Hepatocyte (in vitro differentiated cells): ENCODE measurements at regions not wholly inside any gene's neighbourhood (a gene's known extent, or its start where the extent isn't known, plus 50 kb on each side); places are given as distances from the start of the nearest gene placed in this dataset.

Experiments used
- DNase-seq: peaks from one replicate; pipeline ENCODE4 v3.0.0-alpha.2; 2016; ENCODE audit warnings: low spot score
- H2AFZ ChIP-seq: fragments of 200-600 bp; sonication (generic); 2 replicates; pipeline ENCODE4 v1.6.0; 2016; ENCODE audit warnings: antibody characterized with exemption, mild to moderate bottlenecking
- H3K27ac ChIP-seq: fragments of 200-600 bp; sonication (generic); 2 replicates; pipeline ENCODE4 v1.5.1; 2016; ENCODE audit warnings: mild to moderate bottlenecking
- H3K27me3 ChIP-seq: fragments of 200-600 bp; sonication (generic); 2 replicates; pipeline ENCODE4 v1.6.1; 2016
- H3K36me3 ChIP-seq: fragments of 200-600 bp; sonication (generic); replicated peaks from 2 replicates; pipeline ENCODE4 v1.5.1; 2016; ENCODE audit warnings: low read depth; ENCODE audit not compliant: insufficient read depth
- H3K4me1 ChIP-seq: fragments of 200-600 bp; sonication (generic); 2 replicates; pipeline ENCODE4 v1.5.1; 2016; ENCODE audit warnings: mild to moderate bottlenecking, moderate library complexity; ENCODE audit not compliant: insufficient read depth
- H3K4me2 ChIP-seq: fragments of 200-600 bp; sonication (generic); 2 replicates; pipeline ENCODE4 v1.6.0; 2016
- H3K4me3 ChIP-seq: fragments of 200-600 bp; sonication (generic); 2 replicates; pipeline ENCODE4 v1.5.1; 2016; ENCODE audit warnings: mild to moderate bottlenecking
- H3K79me2 ChIP-seq: fragments of 200-600 bp; sonication (generic); 2 replicates; pipeline ENCODE4 v1.6.0; 2017; ENCODE audit warnings: mild to moderate bottlenecking
- H3K9me2 ChIP-seq: fragments of 200-600 bp; sonication (generic); replicated peaks from 2 replicates; pipeline ENCODE4 v1.6.0; 2017; ENCODE audit warnings: mild to moderate bottlenecking; ENCODE audit not compliant: insufficient read depth
- H3K9me3 ChIP-seq: fragments of 200-600 bp; sonication (generic); 2 replicates; pipeline ENCODE4 v1.5.1; 2016; ENCODE audit warnings: low read depth, mild to moderate bottlenecking
- H4K20me1 ChIP-seq: fragments of 200-600 bp; sonication (generic); 2 replicates; pipeline ENCODE4 v1.6.0; 2016; ENCODE audit warnings: mild to moderate bottlenecking; ENCODE audit not compliant: insufficient read depth, poor library complexity, severe bottlenecking
- EZH2 ChIP-seq: fragments of 200-600 bp; sonication (generic); IDR thresholded peaks from 2 replicates; pipeline ENCODE4 v1.6.1; 2016; ENCODE audit warnings: antibody characterized with exemption, mild to moderate bottlenecking, borderline replicate concordance
- EZH2phosphoT487 ChIP-seq: fragments of 200-600 bp; sonication (generic); IDR thresholded peaks from one replicate; pipeline ENCODE4 v1.6.1; 2018; ENCODE audit warnings: antibody characterized with exemption, mild to moderate bottlenecking, low read depth, moderate library complexity; ENCODE audit not compliant: unreplicated experiment, severe bottlenecking
- WGBS: methylation state at CpG from one replicate; pipeline ENCODE4 v1.1.6; 2016; ENCODE audit warnings: low lambda C conversion rate; ENCODE audit errors: missing lambda C conversion rate; 5-methylcytosine and 5-hydroxymethylcytosine counted together
- TF ChIP-seq, protein P1 (sequence below): fragments of 200-600 bp; sonication (generic); IDR thresholded peaks from 2 replicates; pipeline ENCODE4 v1.5.1; 2016; ENCODE audit warnings: antibody characterized with exemption, mild to moderate bottlenecking; ENCODE audit not compliant: poor library complexity

DNA sequence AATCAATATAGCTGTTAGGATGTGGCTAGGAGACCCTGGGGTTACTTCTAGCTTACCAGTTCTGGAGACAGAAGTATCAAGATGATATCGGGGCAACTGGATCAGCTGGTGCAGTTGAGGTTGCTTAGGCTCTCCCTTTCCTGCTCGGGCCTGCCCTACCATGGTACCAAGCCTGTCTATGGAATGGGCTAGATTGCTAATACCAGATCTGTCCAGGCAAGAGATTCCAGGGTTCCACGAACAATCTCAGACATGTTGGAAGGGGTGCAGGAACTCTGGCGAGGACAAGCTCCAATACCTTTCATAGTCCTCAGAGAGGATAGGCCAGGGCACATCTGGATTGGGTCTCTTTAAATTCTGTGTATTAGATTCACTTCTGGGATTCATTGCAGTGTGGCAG, 53.8 kb downstream of the ADM start:
- WGBS: 87% methylated on average over 4 of the region's 4 CpGs
- Histone ChIP-seq H3K27me3 (no peaks in the 10 kb centered on the region), H3K79me2 (no peaks in the 10 kb centered on the region), H4K20me1 (no peaks in the 10 kb centered on the region), H3K4me2 (no peak overlapping the region), H2AFZ (no peak overlapping the region), H3K9me3 (no peaks in the 10 kb centered on the region), H3K36me3 (no peaks in the 10 kb centered on the region), H3K9me2 (no peaks in the 10 kb centered on the region), H3K4me3 (no peak overlapping the region), H3K27ac (no peak overlapping the region), H3K4me1 (no peaks in the 10 kb centered on the region)
- no peak for DNase-seq
- TF ChIP-seq EZH2: no peak
- TF ChIP-seq, protein P1, sequence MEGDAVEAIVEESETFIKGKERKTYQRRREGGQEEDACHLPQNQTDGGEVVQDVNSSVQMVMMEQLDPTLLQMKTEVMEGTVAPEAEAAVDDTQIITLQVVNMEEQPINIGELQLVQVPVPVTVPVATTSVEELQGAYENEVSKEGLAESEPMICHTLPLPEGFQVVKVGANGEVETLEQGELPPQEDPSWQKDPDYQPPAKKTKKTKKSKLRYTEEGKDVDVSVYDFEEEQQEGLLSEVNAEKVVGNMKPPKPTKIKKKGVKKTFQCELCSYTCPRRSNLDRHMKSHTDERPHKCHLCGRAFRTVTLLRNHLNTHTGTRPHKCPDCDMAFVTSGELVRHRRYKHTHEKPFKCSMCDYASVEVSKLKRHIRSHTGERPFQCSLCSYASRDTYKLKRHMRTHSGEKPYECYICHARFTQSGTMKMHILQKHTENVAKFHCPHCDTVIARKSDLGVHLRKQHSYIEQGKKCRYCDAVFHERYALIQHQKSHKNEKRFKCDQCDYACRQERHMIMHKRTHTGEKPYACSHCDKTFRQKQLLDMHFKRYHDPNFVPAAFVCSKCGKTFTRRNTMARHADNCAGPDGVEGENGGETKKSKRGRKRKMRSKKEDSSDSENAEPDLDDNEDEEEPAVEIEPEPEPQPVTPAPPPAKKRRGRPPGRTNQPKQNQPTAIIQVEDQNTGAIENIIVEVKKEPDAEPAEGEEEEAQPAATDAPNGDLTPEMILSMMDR: no peak
- no peak for TF ChIP-seq EZH2phosphoT487

DNA sequence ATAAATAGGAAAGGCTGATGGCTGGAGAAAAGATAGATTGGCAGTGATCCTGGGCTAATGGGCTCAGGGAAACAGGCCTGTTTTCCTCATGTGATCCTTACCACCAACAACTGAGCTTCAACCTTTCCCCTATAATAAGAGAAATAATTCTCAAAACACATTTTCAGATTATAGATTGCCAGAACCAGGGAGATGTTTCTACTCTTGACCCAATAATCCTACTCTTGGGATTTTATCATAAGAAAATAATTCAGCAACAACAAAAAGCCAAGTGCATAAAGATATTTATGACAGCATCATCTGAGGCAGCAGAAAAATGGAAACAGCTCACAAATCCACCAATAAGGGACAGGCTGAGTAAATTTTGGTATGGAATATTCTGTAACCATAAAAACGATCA, 54.3 kb downstream of the ADM start:
- WGBS: 88% methylated on average over 1 of the region's 1 CpG
- Histone ChIP-seq H2AFZ (no peak overlapping the region), H3K9me2 (no peaks in the 10 kb centered on the region), H3K4me2 (no peak overlapping the region), H3K4me3 (no peak overlapping the region), H3K27ac (no peak overlapping the region), H3K9me3 (no peaks in the 10 kb centered on the region), H4K20me1 (no peaks in the 10 kb centered on the region), H3K4me1 (no peaks in the 10 kb centered on the region), H3K27me3 (no peaks in the 10 kb centered on the region), H3K36me3 (no peaks in the 10 kb centered on the region), H3K79me2 (no peaks in the 10 kb centered on the region)
- no peak for DNase-seq
- TF ChIP-seq EZH2phosphoT487 (no peak), EZH2 (no peak)
- TF ChIP-seq, protein P1: no peak

DNA sequence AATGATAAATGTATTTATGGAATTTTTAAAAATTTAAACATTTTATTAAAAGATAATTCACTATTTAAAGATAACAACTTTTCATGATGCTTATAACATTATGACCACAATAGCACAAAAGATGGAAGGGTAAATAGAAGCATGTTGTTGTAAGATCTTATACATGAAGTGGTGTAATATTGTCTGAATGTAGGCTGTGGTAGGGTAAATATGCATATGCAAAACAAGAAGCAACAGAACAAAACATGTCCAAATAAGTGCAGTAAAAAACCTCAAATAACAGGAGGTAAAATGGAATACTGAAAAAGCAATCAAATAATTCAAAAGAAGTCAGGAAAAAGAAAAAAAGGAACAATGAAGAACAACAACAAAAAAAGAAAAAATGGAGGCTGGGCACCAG, 56.0 kb downstream of the ADM start:
- H3K9me3 ChIP-seq: no peaks in the 10 kb centered on the region
- H3K9me2 ChIP-seq: no peaks in the 10 kb centered on the region
- H2AFZ ChIP-seq: no peak overlapping the region
- H4K20me1 ChIP-seq: no peaks in the 10 kb centered on the region
- H3K4me3 ChIP-seq: no peak overlapping the region
- DNase-seq: no peak
- no peaks in the 10 kb centered on the region for H3K79me2 ChIP-seq
- no peak for TF ChIP-seq EZH2
- TF ChIP-seq EZH2phosphoT487: no peak
- TF ChIP-seq, protein P1: no peak
- no peaks in the 10 kb centered on the region for H3K27me3 ChIP-seq
- no peak overlapping the region for H3K4me2 ChIP-seq
- H3K36me3 ChIP-seq: no peaks in the 10 kb centered on the region
- H3K4me1 ChIP-seq: no peaks in the 10 kb centered on the region
- H3K27ac ChIP-seq: no peak overlapping the region

DNA sequence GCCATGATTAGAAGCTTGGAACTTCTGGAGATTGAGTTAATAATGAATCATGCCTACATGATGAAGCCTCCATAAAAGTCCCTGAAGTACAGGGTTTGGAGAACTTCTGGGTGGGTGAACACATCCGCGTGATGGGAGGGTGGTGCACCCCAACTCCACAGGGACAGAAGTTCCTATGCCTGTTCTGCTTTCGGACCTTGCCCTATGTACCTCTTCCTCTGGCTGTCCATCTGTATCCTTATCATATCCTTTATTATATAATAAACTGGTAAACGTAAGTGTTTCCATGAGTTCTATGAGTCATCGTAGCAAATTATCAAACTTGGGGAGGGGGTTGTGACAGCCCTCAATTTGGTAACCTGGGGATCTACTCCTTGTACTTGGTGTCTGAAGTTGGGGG, 60.2 kb downstream of the ADM start:
- Histone ChIP-seq H2AFZ (no peak overlapping the region), H3K9me2 (no peaks in the 10 kb centered on the region), H3K4me2 (no peak overlapping the region), H3K9me3 (no peaks in the 10 kb centered on the region), H3K27ac (no peak overlapping the region), H3K4me1 (no peaks in the 10 kb centered on the region), H3K27me3 (no peaks in the 10 kb centered on the region), H3K79me2 (no peaks in the 10 kb centered on the region), H3K36me3 (no peaks in the 10 kb centered on the region), H3K4me3 (no peak overlapping the region), H4K20me1 (no peaks in the 10 kb centered on the region)
- TF ChIP-seq EZH2: no peak
- TF ChIP-seq, protein P1: no peak
- no peak for TF ChIP-seq EZH2phosphoT487
- no peak for DNase-seq
- 94% methylated on average over 5 of the region's 5 CpGs for WGBS
